Stimulated activated CD4-positive, alpha-beta T cell treated with anti-CD3 and anti-CD28 coated beads, Interleukin-12 subunit alpha, Interleukin-12 subunit beta, amount 100 ng/mL, for 48 hours (primary cell): ENCODE measurements at regions not wholly inside any gene's neighbourhood (a gene's known extent, or its start where the extent isn't known, plus 50 kb on each side); places are given as distances from the start of the nearest gene placed in this dataset.
"Not testable (repeated sequence)": the region's sequence is repeated elsewhere in the genome, so short reads cannot be mapped to it uniquely, and the experiment has no call there.

Experiments used
- DNase-seq, 3 donors: peaks; one replicate each; pipeline ENCODE4 v3.0.0-alpha.2; 2020; ENCODE audit warnings: low read depth in 2 of 3, low spot score in 1 of 3

DNA sequence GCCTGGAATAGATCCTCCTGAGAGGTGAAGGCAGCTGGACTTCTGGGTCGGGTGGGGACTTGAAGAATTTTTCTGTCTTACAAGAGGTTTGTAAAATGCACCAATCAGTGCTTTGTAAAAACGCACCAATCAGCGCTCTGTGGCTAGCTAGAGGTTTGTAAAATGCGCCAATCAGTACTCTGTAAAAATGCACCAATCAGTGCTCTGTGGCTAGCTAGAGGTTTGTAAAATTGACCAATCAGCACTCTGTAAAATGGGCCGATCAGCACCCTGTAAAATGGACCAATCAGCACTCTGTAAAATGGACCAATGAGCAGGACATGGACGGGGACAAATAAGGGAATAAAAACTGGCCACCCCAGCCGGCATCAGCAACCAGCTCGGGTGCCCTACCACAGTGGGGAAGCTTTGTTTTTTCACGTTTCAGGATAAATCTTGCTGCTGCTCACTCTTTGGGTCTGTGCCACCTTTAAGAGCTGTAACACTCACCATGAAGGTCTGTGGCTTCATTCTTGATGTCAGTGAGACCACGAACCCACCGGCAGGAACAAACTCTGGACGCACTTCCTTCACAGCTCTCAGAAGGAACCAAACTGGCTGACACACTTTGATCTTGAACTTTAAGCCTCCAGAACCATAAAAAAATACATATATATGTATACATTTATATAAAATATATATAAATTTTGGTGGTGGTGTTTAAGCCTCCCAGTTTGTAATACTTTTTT, 197.8 kb upstream of the SLCO3A1 start:
- not testable (repeated sequence) for DNase-seq

DNA sequence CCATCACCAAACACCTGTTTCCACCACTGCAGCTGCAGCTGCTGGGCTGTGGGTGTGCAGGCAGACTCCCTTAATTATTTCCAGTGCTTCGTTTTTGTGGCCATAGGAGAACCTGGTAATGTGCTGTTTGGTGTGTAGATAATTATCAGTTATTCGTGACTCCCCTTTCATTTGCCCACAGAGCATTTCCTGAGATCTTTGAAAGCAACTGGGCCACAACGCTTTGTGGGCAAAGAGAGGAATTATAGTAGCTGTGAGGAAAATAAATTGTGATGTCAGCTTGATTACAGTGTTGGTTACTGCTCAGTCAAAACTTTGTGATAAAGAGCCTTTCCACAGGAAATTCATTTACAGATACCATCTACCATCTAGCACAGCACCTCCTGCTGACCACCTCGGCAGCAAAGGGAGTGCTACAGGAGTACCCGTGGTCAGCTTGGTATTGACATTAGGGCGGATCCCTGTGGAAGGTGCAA, 193.3 kb upstream of the SLCO3A1 start:
- DNase-seq, result no peak

DNA sequence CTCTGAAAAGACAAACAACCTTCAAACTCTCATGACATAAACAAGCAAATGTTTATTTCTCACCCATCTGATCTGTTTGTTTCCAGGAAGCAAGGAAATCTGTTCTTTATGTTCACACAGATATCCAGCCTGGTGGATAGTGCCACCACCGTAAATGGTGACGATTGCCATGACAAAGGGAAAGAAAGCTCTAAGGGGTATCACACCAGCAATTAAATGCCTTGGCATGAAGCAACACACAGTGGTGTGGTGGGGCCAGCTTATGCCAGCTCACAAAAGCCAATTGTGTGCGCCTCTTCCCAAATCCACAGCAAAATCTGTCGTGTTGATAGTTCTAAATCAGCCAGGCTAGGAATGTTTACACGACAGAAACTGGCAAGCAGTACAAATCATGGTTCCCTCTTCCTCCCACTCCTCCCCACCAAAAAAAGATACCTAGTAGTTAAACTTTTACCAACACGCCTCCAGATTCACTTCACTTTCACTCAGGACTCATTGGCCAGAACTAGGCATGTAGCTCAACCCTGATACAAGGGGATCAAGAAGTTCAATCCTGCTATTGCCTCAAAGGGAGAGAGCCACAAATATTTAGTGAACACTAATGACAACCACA, 189.2 kb upstream of the SLCO3A1 start:
- DNase-seq, result no peak

DNA sequence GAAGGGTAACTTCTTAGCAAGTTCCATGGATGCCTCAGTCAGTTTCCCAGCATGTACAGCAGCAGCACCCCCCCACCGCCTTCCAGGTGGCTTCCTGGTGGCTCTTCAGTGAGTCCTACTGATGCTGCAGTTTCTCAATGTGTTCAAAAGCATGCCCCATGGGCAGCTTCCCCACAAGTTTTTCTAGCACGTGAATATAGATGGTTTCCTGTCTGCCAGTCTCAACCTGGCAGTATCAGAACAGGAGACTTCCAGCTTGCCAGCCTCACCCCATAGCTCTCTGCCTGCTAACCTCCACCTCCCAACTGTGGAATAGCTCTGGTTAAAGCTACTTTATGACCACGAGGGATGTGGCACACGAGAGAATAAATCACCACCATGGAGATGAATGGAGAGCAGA, 188.3 kb upstream of the SLCO3A1 start:
- no peak for DNase-seq

DNA sequence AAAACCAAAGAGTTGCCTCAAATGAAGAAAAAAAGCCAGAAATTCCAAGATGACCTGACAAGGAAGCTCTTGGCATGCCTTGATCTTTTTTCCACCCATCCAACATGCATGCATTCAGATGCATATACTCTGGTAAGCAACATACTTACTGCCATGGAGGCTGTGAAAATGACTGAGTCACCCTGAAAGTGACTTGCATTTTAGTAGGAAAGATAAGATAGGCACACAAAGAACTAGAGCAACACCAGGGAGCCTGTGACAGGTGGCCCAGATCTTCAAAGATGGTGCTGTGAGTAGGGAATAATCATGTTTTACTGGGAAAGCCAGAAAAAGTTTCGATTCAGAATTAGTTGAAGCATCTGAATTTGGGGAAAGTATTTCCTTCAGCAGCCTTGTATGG, 185.1 kb upstream of the SLCO3A1 start:
- DNase-seq, result no peak

DNA sequence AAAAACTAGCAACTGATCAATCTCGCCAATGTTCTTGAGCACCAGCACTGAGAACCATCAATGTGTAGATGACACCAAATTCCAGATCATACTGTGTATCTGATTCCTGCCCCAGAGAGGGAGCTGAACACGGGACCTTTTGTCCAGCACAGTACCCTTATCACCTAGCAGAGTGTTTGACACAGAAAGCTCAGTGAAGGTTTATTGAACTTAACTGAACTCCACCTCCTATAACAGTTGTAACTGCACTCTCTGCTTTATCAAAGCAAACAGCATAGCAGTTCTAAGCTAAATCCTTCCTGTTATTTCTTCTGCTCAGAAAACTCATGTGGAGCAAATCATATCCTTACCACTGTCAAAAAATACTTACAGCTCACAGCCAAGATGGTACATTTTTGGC, 183.4 kb upstream of the SLCO3A1 start:
- DNase-seq, result no peak

DNA sequence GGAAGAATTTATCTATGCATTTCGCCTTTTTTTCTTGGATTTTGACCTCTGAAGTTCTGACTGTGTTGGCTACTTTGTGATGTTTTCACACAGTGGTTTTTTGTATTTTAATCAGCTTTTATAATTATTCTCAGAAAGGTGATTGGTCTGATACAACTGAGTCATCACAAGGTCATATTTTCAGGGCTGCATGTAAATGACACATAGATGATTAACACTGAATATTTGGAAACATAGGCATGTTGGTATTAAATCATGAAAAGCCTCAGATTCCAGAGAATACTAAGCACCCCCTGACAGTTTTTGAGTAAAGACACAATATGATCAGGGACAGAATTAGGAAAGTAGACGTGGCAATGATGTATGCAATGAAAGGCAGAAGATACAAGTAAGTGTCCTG, 175.5 kb upstream of the SLCO3A1 start:
- DNase-seq, result no peak

DNA sequence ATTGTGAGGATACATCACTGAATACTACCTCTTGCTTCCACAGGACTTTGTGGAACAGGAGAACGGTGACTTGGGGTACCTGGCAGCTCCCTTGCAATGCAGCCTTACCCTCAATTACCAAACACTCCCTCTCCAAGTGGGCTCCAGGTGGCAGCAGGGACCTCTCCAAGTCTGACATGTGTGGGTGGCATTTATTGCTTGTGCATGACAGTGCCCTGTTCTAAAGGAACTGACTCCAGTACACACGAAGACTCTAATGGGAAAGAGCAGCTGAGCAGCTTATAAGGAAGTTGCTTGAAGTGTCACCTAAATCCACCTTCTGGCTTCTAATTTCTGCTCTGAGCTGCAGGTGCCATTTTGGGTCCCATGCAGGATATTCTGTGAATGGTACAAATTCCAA, 174.1 kb upstream of the SLCO3A1 start:
- no peak for DNase-seq

DNA sequence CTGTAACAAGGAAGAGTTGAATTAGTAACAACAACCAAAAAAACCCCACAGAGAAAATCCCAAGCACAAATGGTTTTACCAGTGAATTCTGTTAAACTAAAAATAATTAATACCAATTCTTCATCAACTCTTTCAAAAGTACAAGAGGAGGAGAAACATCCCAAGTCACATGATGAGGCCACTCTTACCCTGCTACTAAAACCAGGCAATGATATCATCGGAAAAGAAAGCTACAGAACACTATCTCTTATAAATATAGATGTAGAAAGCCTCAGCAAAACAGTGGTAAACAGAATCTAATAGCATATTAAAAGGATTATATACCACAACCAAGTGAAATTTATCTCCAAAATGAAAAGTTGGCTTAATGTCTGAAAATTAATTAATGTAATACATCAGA, 168.1 kb upstream of the SLCO3A1 start:
- DNase-seq, result no peak

DNA sequence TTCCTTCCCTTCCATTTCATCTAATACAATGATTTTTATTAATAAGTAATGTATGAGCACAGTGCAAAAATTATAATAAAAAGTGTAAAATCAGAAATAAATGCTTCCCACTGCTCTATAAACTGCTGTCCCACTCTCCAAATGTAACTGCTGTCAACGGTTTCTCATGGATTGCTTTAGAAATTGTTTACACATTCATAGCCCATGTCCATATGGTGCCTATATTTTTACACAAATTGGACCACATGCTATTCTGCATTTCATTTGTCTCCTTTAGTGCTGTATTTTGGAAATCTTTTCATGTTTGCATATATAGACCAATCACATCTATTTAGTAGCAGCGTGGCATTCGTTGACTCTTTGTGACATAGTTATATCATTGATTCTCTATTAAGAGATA, 164.7 kb upstream of the SLCO3A1 start:
- DNase-seq, result no peak

DNA sequence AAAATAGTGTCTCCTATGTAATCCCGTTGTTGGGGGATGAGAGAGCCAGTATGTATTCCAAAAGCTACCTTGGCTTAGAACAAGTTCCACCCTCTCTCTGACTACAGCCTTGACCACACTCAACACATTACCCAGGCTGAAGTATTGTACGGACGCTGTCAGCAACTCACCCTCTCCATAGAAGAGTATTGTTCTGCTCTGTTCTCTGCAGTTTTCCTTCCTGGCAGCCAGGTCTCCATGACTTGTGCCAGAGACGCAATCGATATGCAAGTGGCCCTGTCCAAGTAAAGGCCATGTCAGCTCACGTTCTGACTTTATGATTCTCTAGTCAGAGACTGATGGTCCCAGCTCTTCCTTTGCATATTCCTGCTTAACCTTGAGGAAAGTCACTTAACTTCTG, 164.1 kb upstream of the SLCO3A1 start:
- DNase-seq, result no peak

DNA sequence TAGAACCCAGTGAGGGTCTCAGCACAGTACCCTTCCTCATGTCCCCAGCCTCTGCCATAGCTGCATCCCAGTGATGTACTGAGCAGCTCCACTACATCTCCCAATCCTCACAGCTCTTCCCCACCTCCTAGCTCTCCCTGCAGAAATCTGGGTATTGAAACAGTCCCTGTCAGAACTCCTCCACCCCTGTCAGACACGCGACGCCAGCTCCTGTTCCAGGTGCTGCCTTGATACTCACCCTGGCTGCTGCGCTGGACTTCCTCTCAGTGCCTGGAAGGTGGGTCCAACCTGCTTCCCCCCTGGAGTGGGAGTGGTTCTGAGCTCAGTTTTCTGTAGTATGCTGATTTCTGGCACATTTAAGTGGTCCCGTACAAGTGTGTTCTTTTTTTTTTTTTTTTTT, 160.9 kb upstream of the SLCO3A1 start:
- DNase-seq, result no peak

DNA sequence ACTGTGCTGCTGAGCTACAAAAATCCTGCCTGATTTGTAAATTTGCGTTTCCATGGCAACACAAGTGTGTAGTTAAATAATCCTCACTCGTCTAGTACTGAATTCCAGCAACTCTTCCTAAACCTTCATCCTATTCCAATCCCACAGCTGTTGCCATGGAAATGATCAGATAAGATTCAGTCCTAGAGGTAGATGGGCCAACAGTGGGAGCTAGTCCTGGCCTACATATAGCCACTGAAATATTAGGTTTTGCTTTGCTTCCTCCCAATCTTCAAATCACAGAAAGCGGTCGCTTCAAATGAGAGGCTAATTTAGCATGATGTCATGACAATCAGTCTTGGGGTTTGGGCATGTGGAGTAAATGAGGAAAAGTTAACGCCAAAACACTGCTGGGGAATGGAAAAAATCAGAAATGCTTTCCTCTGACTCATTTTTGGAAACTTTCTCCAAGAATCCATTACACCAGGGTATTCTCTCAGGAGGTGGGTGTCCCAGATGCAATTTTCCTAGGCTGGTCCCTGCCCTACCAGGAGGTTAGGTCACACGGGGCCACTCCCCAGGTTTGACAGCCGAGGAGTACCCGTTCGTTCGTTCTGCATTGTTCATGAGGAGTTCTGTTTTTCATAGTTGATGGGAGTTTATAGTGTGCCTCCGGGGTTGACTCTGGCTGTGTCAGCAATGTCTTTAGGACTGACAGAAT, 159.2 kb upstream of the SLCO3A1 start:
- DNase-seq, result no peak

DNA sequence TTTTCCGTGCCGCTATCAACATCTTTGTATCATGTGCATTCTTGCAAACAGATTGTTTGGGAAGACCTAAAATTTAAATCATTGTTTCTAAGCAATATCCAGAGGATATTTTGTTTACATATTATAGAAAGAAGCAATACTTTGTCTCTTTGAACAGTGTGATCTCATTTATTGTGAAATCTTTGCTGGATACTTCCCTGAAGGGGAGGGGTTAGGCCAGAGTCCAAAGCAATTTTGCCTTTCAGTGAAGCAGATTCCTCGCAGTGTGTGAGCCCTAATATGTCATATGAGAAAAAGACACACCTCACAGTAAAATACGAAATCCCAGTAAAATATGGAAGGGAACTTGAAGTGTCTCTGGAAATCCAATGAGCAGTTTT, 158.7 kb upstream of the SLCO3A1 start:
- DNase-seq, result no peak

DNA sequence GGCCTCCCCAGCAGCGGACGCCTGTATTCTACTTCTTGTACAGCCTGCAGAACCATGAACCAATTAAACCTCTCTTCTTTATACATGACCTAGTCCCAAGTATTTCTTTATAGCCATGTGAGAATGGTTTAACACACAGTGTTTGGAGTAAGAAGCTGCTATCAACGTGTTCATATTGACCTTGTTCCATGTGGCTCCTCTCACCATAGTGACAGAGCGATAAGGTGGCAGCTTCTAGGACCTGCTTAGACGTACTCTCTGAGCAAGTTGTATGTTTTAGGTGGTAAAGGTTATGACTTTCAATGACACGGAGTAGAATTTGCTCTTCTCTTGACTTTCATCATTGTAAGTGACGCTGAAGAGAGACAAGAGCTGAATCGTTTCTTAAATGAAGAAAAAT, 157.7 kb upstream of the SLCO3A1 start:
- DNase-seq, result no peak

DNA sequence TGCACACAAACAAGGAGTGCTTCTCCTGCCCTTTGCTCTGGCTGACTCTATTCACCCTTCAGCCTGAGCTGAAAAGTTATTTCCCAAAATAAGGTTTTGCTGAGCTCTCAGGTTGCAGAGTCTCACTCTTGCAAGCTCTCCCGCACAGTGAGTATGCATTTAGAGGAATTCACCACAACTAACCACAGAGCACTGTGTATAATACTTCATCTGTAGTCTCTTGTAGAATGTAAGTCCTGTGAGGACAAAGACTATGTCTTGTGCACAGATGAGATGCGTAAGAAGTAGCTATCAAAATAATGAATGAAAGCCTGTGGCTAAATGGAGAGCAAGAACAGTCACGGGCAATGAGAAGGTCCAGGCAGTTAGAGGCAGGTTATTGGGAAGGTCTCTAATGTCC, 156.5 kb upstream of the SLCO3A1 start:
- DNase-seq, result no peak

DNA sequence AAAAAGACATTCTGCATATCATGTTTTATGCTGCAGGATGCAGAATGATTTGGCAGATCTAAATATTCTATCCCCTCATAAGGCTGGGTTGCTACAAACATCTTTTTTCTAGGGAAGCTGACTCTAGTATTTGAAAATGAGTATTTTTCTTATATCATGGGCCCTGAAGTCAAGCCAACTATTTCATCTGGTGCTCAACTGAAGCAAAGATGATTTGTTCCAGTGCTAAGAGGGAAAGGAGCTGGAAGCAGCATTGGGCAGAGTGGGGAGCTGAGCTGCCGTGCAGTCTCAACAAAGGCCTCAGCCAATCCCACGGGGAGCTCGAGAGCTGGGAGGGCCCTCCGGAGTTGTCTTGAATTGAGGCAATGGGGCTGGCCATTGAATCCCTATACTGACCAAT, 155.3 kb upstream of the SLCO3A1 start:
- no peak for DNase-seq

DNA sequence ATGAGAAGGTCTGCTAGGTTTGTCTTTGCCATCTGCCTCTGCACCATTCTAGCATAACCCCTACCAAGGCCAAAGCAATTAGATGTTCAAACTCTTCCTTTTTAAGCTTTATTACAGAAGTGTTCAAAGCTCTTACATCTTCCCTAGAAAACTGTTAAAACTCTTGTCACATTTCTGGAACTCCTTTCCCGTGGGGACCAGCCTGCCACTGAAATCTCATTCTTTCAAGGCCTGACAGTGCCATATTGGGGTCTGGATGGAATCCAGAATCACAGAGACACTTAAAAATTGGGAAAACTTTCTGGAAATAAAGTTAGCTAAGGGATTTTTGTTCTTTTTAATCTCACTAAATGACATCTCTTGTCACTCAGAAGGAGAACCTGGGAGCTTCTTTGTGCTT, 153.8 kb upstream of the SLCO3A1 start:
- no peak for DNase-seq

DNA sequence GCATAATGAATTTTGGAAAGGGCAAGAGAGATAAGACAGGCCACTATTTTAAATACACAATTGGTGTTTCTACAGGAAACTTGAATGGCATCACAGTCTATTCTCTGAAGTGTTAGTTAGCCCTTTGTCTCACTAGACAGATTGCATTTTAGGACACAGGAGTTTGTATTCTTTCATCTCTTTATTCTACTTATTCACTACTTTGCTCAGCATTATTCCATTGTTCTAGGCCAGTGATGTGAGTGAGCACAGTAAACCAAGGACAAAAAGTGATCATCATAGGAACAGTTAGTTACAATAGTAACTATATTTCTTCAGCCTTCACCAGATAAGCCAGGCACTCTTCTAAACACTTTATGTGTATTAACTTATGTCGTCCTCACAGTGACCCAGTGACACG, 150.2 kb upstream of the SLCO3A1 start:
- DNase-seq, result no peak

DNA sequence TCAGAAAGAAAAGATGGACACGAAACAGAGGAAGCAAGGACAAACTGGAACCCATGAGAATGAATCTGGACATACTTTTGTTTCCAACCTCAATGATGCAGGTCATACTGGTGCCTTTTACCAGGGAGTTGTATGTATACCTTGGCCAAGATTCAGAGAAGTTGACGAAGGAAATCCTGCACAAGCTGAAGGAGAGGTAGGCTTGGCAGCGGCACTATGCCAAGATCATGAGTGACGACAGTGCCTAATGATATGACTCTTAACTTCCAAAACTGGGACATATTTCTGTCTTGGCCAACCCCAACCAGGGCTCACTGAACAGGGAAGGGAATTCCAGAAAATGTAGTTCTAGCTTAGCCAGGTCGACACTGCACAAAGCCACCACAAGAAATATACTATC, 149.2 kb upstream of the SLCO3A1 start:
- no peak for DNase-seq

DNA sequence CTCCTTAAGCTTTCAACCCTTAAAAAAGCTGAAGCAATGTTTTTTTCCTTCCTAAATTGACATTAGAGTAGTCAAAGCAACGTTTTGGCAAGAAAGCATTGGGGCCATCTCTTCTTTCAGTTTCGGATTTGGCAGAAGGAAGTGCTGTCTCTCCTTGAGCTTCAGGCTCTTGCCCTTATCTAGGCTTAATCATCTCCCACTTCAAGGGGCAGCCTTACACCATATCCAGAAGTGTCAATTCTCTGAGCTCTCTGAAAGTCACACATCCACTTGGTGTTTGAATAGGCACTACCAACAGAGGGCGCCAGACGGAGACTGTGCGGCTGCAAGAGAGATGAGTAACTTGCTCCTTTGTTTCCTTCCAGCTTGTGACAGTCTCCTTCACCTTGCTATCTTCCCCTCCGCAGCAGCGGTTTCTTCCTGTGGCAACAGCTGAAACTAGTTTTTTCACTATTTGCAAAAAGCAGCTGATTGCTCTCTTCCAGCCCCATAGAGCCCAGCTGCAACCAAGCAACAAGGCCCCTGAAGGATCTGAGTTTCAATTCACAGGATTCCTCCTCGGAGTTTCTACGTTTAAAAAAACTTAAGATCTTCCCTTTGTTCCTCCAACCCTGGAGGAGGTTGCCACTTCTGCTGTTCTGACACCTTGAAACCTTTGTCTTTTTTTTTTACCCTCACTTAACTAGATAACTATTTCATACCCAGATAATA, 147.0 kb upstream of the SLCO3A1 start:
- peak; percentile 75 to 86 (median 84) for DNase-seq
